Hematopoietic multipotent progenitor cell treated with erythropoietin and hydrocortisone succinate and interleukin-3 and kit ligand, for 4 days (in vitro differentiated cells): ENCODE measurements at regions not wholly inside any gene's neighbourhood (a gene's known extent, or its start where the extent isn't known, plus 50 kb on each side); places are given as distances from the start of the nearest gene placed in this dataset.

Experiments used
- DNase-seq: peaks from one replicate; pipeline ENCODE4 v3.0.0-alpha.2; 2015

DNA sequence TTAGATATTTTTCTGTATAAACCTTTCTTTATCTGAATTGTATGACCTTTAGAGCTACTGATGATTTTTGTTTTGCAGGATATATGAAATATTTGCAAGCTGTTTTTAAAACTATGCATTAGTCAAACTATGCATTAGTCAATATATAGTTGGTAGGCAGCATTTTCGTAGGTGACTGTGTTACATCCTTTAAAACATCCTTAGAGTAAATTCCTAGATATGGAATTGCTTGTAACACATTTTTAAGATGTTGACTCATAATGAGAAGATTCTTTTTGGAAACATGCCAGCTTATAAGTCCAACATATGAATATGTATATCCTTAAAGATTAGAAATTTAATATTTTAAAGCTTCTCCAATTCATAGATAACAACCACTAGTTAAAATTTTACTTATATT is 1768.5 kb downstream of the PCDH7 start:
- DNase-seq, result no peak

DNA sequence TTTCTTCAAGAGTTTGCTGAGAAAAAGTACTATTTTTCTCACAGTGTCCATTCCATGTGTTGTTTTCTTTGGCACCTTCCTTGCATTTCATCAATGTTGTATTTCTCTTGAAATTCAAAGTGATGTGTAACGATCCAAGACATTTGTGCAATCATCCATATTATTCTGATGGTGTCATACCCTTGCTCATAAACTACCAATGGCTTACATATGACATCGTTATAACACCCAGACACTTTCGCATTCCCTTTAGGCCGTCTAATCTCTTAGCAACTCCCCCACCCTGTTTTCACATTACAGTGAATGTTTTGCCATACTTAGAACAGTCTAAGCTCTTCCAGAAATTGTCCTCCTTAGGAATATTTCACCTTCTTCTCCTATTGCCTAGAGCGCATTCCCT is 1779.0 kb downstream of the PCDH7 start:
- no peak for DNase-seq

GRCh38 chr4:32503241-32503640 is 1783.1 kb downstream of the PCDH7 start:
- DNase-seq, result no peak

DNA sequence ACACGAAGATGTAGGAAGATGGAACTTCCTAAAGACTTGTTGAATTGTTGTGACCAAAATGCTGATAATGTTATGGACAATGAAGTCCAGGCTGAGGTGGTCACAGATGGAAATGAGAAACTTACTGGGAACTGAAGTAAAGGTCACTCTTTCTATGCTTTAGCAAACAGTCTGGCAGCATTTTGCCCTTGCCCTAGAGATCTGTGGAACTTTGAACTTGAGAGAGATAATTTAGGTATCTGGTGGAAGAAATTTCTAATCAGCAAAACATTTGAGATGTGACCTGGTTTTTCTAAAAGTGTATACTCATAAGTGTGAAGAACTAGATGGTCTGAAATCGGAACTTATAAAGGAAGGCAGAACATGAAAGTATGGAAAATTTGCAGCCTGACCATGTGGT is 1785.9 kb downstream of the PCDH7 start:
- no peak for DNase-seq

DNA sequence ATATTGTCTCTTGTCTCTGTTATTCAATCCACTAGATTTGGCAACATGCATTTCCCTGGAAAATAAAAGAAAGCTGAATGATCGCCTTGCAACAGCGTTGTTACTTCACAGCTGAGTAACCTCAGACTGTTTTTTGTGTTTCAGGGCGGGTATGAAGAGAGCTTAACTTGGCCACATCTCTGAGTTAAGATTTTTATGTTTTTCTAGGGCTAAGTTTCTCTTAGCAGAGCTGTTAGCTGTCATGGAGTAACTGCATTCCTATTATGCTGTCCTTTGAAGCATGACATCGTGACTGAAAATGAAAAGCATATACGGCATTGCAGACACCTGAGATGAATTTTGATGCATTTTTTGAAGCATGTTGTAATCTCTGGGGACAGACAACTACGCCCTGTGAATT is 1798.9 kb downstream of the PCDH7 start:
- no peak for DNase-seq

DNA sequence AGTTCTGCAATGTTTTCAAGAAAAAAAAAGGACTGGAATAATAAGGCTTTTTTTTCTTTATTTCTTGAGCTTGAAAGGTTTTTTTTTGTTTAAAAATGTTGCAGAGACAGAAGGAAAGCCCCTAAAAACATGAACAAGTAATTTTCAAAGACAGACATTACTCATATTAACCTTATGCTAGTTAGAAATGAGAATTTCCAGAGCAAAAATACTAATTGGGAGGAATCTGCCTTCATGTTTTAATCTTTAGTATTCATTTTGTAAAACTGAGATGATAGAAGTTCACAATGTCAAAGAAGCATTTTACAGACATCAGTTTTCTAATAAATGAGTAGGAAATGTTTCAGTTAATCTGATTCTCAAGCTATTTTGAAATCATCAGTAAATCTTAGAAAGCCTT is 1805.3 kb downstream of the PCDH7 start:
- no peak for DNase-seq

- no peak for DNase-seq
Measured at GRCh38 chr4:32544846-32545245, 1824.7 kb downstream of the PCDH7 start.

- no peak for DNase-seq
Measured at GRCh38 chr4:32551943-32552342, 1831.8 kb downstream of the PCDH7 start.

DNA sequence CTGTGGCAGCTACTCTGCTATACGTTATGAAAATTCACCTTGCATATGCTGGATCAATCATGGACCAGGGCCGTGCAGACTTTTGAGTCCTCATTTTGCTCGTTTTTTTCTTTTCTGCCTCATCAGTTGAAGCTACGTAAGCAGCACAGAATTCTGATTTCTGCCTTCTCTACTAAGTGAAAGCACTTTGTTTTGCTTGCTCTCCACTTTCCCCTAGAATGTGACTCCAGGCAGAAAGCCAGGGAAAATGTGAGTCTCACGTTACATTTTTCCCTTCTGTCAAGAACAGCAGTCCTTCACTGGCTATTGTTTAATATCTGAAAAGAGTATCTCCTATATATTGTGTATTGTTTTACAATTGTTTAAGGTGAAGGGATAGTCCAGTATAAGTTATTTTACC is 1840.1 kb downstream of the PCDH7 start:
- DNase-seq, result no peak

DNA sequence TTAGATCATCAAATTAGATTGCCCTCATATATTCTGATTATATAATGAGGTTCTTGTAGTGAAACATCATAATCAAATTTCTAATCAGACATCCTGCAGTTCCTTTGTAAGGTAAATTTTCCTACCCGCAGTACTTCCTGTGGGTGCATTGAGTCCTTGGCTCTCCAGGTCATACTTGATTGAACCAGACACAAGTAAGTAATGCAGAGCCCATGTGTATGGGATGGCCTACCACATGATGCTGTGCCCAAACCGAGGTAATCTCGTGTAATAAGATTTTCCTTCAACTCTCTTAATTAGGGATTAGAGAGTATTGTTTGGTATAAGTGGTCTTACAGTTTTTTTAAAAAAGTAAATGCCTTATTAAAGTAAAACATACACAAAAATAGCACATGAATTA is 1841.8 kb downstream of the PCDH7 start:
- DNase-seq, result no peak

- no peak for DNase-seq
Measured at GRCh38 chr4:32564626-32565025, 1844.5 kb downstream of the PCDH7 start.

GRCh38 chr4:32569861-32570260 is 1849.7 kb downstream of the PCDH7 start:
- DNase-seq, result peak; percentile 64

GRCh38 chr4:32572366-32572765 is 1852.2 kb downstream of the PCDH7 start:
- no peak for DNase-seq

DNA sequence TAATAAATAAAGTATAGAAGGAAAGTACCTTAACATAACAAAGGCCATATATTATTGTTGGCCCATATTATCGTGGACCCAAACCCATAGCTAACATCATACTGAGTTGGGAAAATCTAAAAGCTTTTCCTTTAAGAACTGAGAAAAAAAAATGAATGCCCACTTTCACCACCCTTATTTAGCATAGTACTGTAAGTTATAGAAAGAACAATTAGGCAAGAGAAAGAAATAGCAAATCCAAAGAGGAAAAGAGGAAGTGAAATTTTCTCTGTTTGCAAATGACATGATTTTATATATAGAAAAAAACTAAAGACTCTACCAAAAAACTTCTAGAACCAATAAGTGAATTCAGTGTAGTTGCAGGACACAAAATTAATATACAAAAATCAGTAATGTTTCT is 1854.6 kb downstream of the PCDH7 start:
- DNase-seq, result peak; percentile 1

DNA sequence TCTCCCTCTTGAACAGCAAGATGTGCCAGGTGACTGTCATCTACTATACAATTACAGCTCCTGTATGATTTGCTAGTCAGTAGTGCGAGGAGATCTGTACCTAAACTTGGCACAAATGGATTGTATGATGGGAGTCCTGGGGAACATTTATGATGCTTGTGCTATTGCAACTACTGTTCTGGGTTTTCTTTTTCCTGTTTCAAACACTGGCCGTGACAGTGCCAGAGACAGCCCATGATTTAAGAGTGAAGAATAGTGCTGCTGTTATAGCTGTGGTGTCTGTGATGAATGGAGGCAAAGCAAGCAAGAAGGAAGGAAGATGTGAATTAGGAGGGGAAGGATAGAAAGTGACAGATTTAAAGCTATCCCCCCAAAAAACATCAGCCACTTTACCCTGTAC is 1868.9 kb downstream of the PCDH7 start:
- no peak for DNase-seq

DNA sequence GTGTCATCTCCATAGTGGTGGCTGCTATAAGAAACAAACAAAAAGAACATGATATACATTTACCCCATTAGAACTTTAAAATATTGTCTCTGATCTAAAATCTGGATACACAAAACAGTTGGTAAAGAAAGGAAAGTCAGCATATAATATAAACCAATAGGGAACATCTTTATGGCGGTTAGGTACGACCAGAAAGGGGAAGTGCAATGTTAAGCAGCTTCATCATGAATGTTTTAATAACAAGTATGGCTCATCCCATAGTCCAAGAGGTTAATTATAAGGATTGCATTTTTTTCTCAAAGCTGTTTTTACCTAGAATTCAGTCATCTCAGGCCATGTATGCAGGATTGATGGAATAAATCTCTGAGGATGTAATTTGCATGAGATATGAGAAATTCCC is 1869.7 kb downstream of the PCDH7 start:
- no peak for DNase-seq

DNA sequence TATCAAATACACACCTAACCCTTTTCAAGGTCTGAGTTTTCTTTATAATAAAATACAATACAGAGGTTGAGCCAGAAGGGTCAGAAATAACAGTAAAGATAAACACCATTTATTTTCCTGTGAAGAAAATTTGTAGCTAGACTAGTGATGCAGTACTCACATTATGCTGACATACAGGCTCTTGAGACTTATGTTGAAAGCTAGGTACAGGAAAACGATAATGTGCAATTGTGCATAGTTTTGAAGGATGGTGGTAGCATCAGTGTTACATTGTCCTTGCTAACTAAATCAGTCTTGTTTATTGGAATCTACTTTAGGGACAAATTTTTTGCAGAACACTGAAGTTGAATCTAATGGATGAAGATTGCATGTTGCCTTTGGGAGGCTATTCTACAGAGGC is 1877.2 kb downstream of the PCDH7 start:
- no peak for DNase-seq

- no peak for DNase-seq
Measured at GRCh38 chr4:32601848-32602247, 1881.7 kb downstream of the PCDH7 start.

- DNase-seq, result no peak
Measured at GRCh38 chr4:32607978-32608377, 1887.8 kb downstream of the PCDH7 start.

- DNase-seq, result no peak
Measured at GRCh38 chr4:32624943-32625603, 1904.9 kb downstream of the PCDH7 start.

GRCh38 chr4:32625687-32626337 is 1905.6 kb downstream of the PCDH7 start:
- DNase-seq, result no peak

DNA sequence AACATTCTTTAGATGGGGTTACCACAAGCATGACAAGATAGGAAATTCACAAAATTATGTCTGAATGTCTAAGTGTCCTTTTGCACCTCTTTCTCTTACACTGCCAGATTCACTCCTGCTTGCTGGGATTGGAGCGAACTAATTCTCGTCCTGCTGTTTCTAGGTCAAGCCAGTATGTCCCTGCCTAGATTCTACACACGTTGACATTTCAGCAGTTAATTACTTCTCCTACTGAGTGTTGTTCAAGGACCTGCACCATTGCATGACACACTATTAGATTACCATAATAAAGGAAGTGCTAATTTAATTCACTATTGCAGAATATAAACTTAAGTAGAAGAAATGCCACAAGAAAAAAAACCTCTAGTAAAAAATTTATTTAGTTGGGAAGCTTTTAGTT is 1911.7 kb downstream of the PCDH7 start:
- DNase-seq, result no peak

- DNase-seq, result no peak
Measured at GRCh38 chr4:32633421-32633820, 1913.3 kb downstream of the PCDH7 start.

- DNase-seq, result no peak
Measured at GRCh38 chr4:32645653-32646052, 1925.5 kb downstream of the PCDH7 start.

GRCh38 chr4:32658019-32658418 is 1937.8 kb downstream of the PCDH7 start:
- DNase-seq, result no peak
